ENCODE measurements at regions not wholly inside any gene's neighbourhood (a gene's known extent, or its start where the extent isn't known, plus 50 kb on each side); places are given as distances from the start of the nearest gene placed in this dataset.

- Histone ChIP-seq H3K27ac (ENCODE audit: low read depth, low read length) (no peak overlapping the region), H3K4me1 (ENCODE audit: control insufficient read depth, insufficient read depth, low read length) (no peaks in the 10 kb centered on the region), H3K9ac (ENCODE audit: low read length) (no peak overlapping the region), H3K4me3 (ENCODE audit: low read length) (no peak overlapping the region), H3K36me3 (ENCODE audit: control insufficient read depth, insufficient read depth, low read length) (no peaks in the 10 kb centered on the region), H3K27me3 (ENCODE audit: control insufficient read depth, insufficient read depth, low read length) (no peaks in the 10 kb centered on the region)
These were observed 568.4 kb upstream of the MAP3K7 start for GRCh38 chr6:91155129-91155785.

GRCh38 chr6:91152824-91153223, 566.0 kb upstream of the MAP3K7 start:
- Histone ChIP-seq H3K36me3 (ENCODE audit: control insufficient read depth, insufficient read depth, low read length) (no peaks in the 10 kb centered on the region), H3K27ac (ENCODE audit: low read depth, low read length) (no peak overlapping the region), H3K4me1 (ENCODE audit: control insufficient read depth, insufficient read depth, low read length) (no peaks in the 10 kb centered on the region), H3K4me3 (ENCODE audit: low read length) (no peak overlapping the region), H3K9ac (ENCODE audit: low read length) (no peak overlapping the region), H3K27me3 (ENCODE audit: control insufficient read depth, insufficient read depth, low read length) (no peaks in the 10 kb centered on the region)

- Histone ChIP-seq H3K9ac (ENCODE audit: low read length) (no peak overlapping the region), H3K4me3 (ENCODE audit: low read length) (no peak overlapping the region)
These were observed 563.3 kb upstream of the MAP3K7 start for GRCh38 chr6:91149956-91150705.

GRCh38 chr6:91149246-91149955, 562.5 kb upstream of the MAP3K7 start:
- Histone ChIP-seq H3K4me1 (ENCODE audit: control insufficient read depth, insufficient read depth, low read length) (no peaks in the 10 kb centered on the region), H3K4me3 (ENCODE audit: low read length) (no peak overlapping the region), H3K9ac (ENCODE audit: low read length) (no peak overlapping the region), H3K36me3 (ENCODE audit: control insufficient read depth, insufficient read depth, low read length) (no peaks in the 10 kb centered on the region), H3K27me3 (ENCODE audit: control insufficient read depth, insufficient read depth, low read length) (no peaks in the 10 kb centered on the region), H3K27ac (ENCODE audit: low read depth, low read length) (no peak overlapping the region)

More at GRCh38 chr6:91149956-91150705, 563.3 kb upstream of the MAP3K7 start:
- Histone ChIP-seq H3K4me1 (ENCODE audit: control insufficient read depth, insufficient read depth, low read length) (no peaks in the 10 kb centered on the region), H3K36me3 (ENCODE audit: control insufficient read depth, insufficient read depth, low read length) (no peaks in the 10 kb centered on the region), H3K27me3 (ENCODE audit: control insufficient read depth, insufficient read depth, low read length) (no peaks in the 10 kb centered on the region), H3K27ac (ENCODE audit: low read depth, low read length) (no peak overlapping the region)

GRCh38 chr6:91144126-91144525, 557.3 kb upstream of the MAP3K7 start:
- H3K4me1 ChIP-seq (ENCODE audit: control insufficient read depth, insufficient read depth, low read length) = no peaks in the 10 kb centered on the region
- H3K9ac ChIP-seq (ENCODE audit: low read length) = no peak overlapping the region
- H3K4me3 ChIP-seq (ENCODE audit: low read length) = no peak overlapping the region
- no peaks in the 10 kb centered on the region for H3K27me3 ChIP-seq (ENCODE audit: control insufficient read depth, insufficient read depth, low read length)
- no peak overlapping the region for H3K27ac ChIP-seq (ENCODE audit: low read depth, low read length)
- no peaks in the 10 kb centered on the region for H3K36me3 ChIP-seq (ENCODE audit: control insufficient read depth, insufficient read depth, low read length)

- H3K9ac ChIP-seq (ENCODE audit: low read length) = no peak overlapping the region
- no peaks in the 10 kb centered on the region for H3K36me3 ChIP-seq (ENCODE audit: control insufficient read depth, insufficient read depth, low read length)
- no peaks in the 10 kb centered on the region for H3K27me3 ChIP-seq (ENCODE audit: control insufficient read depth, insufficient read depth, low read length)
- H3K4me3 ChIP-seq (ENCODE audit: low read length) = no peak overlapping the region
- H3K4me1 ChIP-seq (ENCODE audit: control insufficient read depth, insufficient read depth, low read length) = no peaks in the 10 kb centered on the region
- no peak overlapping the region for H3K27ac ChIP-seq (ENCODE audit: low read depth, low read length)
These were observed 555.3 kb upstream of the MAP3K7 start for GRCh38 chr6:91142154-91142553.

- H3K9ac ChIP-seq (ENCODE audit: low read length) = no peak overlapping the region
- H3K4me1 ChIP-seq (ENCODE audit: control insufficient read depth, insufficient read depth, low read length) = no peaks in the 10 kb centered on the region
- no peaks in the 10 kb centered on the region for H3K36me3 ChIP-seq (ENCODE audit: control insufficient read depth, insufficient read depth, low read length)
- no peak overlapping the region for H3K27ac ChIP-seq (ENCODE audit: low read depth, low read length)
- H3K4me3 ChIP-seq (ENCODE audit: low read length) = no peak overlapping the region
- no peaks in the 10 kb centered on the region for H3K27me3 ChIP-seq (ENCODE audit: control insufficient read depth, insufficient read depth, low read length)
These were observed 554.5 kb upstream of the MAP3K7 start for GRCh38 chr6:91141346-91141745.

- Histone ChIP-seq H3K27ac (ENCODE audit: low read depth, low read length) (no peak overlapping the region), H3K9ac (ENCODE audit: low read length) (no peak overlapping the region), H3K4me1 (ENCODE audit: control insufficient read depth, insufficient read depth, low read length) (no peaks in the 10 kb centered on the region), H3K4me3 (ENCODE audit: low read length) (no peak overlapping the region), H3K36me3 (ENCODE audit: control insufficient read depth, insufficient read depth, low read length) (no peaks in the 10 kb centered on the region), H3K27me3 (ENCODE audit: control insufficient read depth, insufficient read depth, low read length) (no peaks in the 10 kb centered on the region)
These were observed 553.6 kb upstream of the MAP3K7 start for GRCh38 chr6:91140449-91140848.

GRCh38 chr6:91137286-91137685, 550.4 kb upstream of the MAP3K7 start:
- H3K4me3 ChIP-seq (ENCODE audit: low read length) = no peak overlapping the region
- no peaks in the 10 kb centered on the region for H3K27me3 ChIP-seq (ENCODE audit: control insufficient read depth, insufficient read depth, low read length)
- no peak overlapping the region for H3K9ac ChIP-seq (ENCODE audit: low read length)
- no peaks in the 10 kb centered on the region for H3K4me1 ChIP-seq (ENCODE audit: control insufficient read depth, insufficient read depth, low read length)
- H3K27ac ChIP-seq (ENCODE audit: low read depth, low read length) = no peak overlapping the region
- no peaks in the 10 kb centered on the region for H3K36me3 ChIP-seq (ENCODE audit: control insufficient read depth, insufficient read depth, low read length)

- H3K4me3 ChIP-seq (ENCODE audit: low read length) = no peak overlapping the region
- H3K27me3 ChIP-seq (ENCODE audit: control insufficient read depth, insufficient read depth, low read length) = no peaks in the 10 kb centered on the region
- no peaks in the 10 kb centered on the region for H3K4me1 ChIP-seq (ENCODE audit: control insufficient read depth, insufficient read depth, low read length)
- no peaks in the 10 kb centered on the region for H3K36me3 ChIP-seq (ENCODE audit: control insufficient read depth, insufficient read depth, low read length)
- H3K27ac ChIP-seq (ENCODE audit: low read depth, low read length) = no peak overlapping the region
- H3K9ac ChIP-seq (ENCODE audit: low read length) = no peak overlapping the region
These were observed 548.7 kb upstream of the MAP3K7 start for GRCh38 chr6:91135406-91136103.

- Histone ChIP-seq H3K9ac (ENCODE audit: low read length) (no peak overlapping the region), H3K4me1 (ENCODE audit: control insufficient read depth, insufficient read depth, low read length) (no peaks in the 10 kb centered on the region), H3K4me3 (ENCODE audit: low read length) (no peak overlapping the region), H3K27ac (ENCODE audit: low read depth, low read length) (no peak overlapping the region), H3K36me3 (ENCODE audit: control insufficient read depth, insufficient read depth, low read length) (no peaks in the 10 kb centered on the region), H3K27me3 (ENCODE audit: control insufficient read depth, insufficient read depth, low read length) (no peaks in the 10 kb centered on the region)
These were observed 545.6 kb upstream of the MAP3K7 start for GRCh38 chr6:91132461-91132860.

GRCh38 chr6:91130126-91130525, 543.3 kb upstream of the MAP3K7 start:
- no peak overlapping the region for H3K4me3 ChIP-seq (ENCODE audit: low read length)
- H3K27me3 ChIP-seq (ENCODE audit: control insufficient read depth, insufficient read depth, low read length) = no peaks in the 10 kb centered on the region
- H3K36me3 ChIP-seq (ENCODE audit: control insufficient read depth, insufficient read depth, low read length) = no peaks in the 10 kb centered on the region
- no peak overlapping the region for H3K27ac ChIP-seq (ENCODE audit: low read depth, low read length)
- H3K9ac ChIP-seq (ENCODE audit: low read length) = no peak overlapping the region
- no peaks in the 10 kb centered on the region for H3K4me1 ChIP-seq (ENCODE audit: control insufficient read depth, insufficient read depth, low read length)

Measured in rectal smooth muscle tissue (tissue), 1 donor.